SW 1271 (cell line): ENCODE measurements at regions not wholly inside any gene's neighbourhood (a gene's known extent, or its start where the extent isn't known, plus 50 kb on each side); places are given as distances from the start of the nearest gene placed in this dataset.

ENCODE experiments used
- DNase-seq, 2 experiments: peaks; one replicate each; lab custom pipeline; 2025; lab: John Stamatoyannopoulos, UW

GRCh38 chr19:16000024-16000663, 51.3 kb downstream of the OR10H4 start:
- no peak for DNase-seq

DNA sequence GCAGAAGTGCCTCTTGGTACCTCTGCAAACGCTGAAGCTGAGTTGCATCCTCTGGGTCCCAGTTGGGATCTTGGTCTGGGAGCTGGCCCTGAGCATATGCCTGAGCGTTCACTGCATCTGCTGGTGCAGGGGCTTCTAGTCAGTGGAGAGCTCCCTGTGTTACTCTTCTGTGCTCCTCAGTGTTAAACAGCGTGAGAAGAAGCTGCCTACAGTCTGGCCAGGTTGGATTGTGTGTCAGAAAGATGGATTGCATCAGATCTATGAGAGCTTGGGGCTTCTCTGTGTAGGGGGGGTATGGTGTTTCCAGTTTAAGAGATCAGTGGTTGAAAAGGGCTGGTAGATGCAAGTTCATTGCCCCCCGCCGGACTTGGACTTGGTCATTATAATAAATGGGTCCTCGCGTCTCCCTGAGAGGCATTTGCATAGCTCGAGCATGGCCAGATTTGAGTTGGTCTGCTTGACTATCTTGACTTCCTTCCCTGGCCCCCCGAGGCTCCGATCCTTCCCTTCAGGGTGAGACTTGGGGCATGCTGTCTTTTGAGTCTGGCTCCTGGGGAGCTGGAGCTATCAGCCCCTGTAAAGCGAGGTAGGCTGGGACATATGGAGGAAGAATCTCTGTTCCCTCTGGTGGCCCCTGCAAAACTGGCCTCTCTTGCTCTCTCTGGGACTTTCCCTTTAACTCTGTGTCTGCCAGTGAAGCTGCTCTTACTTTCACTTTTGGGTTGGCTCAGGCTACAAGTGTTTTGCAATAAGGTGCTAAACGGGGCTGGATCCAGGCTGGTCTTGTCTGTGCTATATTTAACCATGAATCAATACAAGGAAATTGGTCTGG, 52.9 kb downstream of the OR10H4 start:
- no peak for DNase-seq

- no peak for DNase-seq
Measured at GRCh38 chr19:16002406-16003384, 53.9 kb downstream of the OR10H4 start.

GRCh38 chr19:16003391-16003790, 54.6 kb downstream of the OR10H4 start:
- DNase-seq: no peak

GRCh38 chr19:16005925-16006324, 57.1 kb downstream of the OR10H4 start:
- DNase-seq: no peak

- DNase-seq: no peak
Measured at GRCh38 chr19:16012552-16012951, 63.7 kb upstream of the TPM4 start.

DNA sequence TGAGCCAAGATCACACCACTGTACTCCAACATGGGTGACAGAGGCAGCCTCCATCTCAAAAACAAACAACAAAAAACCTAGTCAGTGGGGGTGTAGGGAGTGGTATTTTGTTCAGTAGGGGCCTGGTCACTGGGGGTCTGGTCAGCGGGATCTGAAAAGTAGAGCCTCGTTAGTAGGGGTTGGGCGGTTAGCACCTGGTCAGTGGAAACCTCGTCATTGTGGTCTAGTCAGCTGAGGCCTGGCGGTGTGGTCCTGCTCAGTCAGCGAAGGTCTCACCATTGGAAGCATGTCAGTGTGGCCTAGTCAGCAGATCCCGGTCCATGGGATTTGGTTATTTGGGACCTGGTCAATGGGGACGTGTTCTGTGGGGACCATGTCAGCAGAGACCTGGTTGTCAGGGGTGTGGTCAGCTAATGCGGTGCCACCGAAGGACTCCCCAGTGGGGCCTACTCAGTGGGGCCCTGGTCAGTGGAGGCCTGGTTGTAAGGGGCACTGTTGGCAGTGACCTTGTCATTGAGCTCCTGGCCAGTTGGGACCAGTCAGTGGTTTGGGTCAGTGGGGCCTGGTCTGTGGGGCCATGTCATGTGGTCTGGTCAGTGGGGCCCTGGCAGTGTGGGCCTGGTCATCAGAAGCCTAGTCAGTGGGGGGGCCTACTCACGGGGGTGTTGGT, 63.0 kb upstream of the TPM4 start:
- DNase-seq: no peak

GRCh38 chr19:16013851-16014840, 62.1 kb upstream of the TPM4 start:
- no peak for DNase-seq

- DNase-seq: no peak
Measured at GRCh38 chr19:16014923-16015804, 61.1 kb upstream of the TPM4 start.

DNA sequence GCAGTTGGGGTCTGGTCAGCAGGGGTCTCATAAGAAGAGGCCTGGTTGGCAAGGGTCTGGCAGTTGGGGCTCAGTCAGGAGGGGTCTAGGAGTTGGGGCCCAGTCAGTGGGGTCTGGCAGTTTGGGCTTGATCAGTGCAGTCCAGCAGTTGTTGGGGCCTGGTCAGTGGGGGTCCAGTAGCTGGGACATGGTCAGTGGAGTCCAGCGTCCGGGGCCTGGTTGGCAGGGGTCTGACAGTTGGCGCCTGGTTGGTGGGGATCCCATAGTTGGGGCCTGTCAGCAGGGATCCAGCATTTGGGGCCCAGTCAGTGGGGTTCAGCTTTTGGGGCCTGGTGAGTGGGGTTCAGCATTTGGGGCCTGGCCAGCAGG, 60.5 kb upstream of the TPM4 start:
- DNase-seq: no peak

DNA sequence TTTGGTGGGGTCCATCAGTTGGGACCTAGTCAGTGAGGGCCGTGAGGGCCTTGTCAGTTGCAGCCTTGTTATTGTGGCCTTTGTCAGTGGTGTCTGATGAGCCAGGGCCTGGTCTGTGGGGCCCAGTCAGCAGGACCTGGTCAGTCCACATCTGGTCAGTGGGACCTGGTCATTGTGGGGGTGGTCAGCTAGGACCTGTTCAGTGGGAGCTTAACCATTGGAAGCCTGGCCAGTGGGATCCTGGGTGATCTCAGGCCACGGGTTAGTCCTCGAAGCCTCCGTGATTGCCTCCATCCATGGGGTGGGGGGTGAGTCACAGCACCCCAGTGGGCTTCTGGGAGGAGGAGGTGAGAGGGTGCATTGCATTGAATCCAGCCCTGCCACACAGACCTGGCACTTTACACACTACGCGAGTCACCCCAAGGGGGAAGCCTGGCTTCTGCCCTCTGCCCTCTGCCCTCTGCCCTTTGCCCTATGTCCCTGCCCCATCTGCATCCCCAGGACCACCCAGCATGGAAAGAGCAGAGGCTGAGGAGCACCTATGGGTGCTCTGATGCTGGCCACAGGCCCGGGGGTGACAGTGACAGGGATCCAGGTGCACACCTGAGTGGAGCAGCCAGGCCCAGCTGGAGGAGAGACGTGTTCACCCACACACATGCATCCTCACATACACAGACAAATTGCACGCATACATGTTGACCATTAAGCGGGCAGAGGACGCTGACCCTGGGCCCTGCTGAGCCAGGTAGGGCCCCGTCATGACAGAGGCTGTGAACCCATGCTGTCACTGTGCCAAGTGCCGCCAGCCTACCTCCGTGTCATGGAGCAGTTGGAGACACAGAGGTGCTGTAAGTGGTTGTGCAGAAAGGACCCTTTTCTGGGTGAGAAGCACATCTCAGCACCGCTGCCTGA, 59.8 kb upstream of the TPM4 start:
- no peak for DNase-seq

- DNase-seq: no peak
Measured at GRCh38 chr19:16017138-16017490, 59.2 kb upstream of the TPM4 start.

DNA sequence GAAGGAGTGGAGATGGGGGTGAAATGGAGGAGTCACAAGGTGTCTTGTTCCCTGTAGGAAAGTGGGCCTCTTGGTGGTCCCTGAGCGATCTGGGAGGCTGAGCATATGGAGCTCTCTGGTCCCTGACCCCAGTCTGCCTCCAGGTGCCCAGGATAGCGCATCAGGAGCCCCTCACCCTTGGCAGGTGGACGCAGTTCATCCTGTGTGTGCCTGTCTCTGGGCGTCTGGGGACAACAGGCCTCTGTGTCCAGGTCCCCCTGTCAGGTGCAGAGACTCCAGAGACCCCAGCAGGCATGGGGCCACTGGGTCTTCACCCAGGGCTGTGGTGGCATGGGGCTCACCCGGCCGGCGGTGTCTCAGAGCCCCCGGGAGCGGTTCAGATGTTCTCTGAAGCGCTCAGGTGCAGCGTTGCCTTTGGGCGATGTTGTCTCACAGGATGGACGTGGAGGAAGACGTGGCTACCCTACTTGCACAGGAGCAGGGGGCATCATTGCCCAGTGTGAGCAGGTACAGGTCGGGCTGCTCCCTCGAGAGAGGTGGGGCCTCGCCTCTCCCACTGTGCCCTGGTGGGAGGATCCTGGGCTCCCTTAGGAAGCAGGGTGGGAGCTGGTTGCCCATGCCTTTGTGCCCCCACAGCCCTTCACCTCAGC, 58.1 kb upstream of the TPM4 start:
- no peak for DNase-seq

DNA sequence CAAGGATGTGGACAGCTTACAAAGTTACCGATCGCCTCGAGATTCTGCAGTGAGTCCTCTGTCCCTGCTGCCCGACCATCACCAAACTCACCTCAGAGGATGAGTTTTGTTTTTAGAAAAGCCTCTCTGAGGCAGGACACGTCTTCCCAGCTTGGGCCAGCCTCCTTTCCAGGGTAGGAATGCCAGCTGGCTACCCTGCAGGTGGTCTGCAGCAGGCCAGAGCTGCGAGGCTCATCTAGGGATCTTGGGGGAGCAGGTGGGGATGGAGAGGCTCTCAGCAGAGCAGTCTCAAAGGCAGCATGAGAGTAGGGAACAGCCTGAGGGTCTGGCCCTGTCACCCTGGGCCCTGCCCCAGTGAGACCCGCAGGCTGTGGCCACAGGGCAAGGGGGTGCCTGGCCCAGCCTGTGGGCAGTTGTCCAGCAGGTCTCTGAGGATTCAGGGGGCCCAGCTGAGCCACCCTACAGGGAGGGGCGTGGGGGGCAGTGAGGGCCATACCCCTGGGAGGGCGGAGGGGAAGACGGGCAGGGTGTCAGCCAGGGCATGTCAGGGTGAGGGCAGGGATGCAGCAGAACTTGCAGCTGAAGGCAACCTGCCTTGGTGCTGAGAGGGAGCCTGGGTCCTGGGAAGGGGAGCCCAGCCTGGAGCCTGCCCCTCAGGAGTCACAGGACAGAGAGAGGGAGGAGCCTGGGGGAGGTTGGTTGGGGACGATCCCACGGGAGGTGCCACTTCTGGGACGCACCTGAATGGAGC, 57.3 kb upstream of the TPM4 start:
- no peak for DNase-seq

- DNase-seq: no peak
Measured at GRCh38 chr19:16019691-16020448, 56.4 kb upstream of the TPM4 start.

DNA sequence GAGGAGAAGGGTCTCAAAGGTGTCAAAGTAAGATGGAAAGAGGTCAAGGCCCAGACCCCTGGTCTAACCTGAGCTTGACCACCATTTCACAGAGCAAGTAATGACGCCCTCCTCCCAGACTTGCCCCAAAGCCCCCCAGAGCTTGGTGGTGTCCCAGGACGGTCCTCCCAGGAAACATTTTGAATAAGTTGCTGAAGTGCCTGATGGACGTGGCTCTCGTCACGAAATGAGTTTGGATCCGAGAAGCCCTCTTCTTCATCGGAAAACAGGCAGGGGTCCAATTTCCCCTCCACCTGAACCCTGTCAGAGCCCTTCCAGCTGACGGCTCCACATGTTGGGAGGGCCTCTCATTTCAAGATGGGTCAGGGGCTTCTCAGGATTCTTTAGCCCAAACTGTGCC, 54.5 kb upstream of the TPM4 start:
- DNase-seq: no peak

DNA sequence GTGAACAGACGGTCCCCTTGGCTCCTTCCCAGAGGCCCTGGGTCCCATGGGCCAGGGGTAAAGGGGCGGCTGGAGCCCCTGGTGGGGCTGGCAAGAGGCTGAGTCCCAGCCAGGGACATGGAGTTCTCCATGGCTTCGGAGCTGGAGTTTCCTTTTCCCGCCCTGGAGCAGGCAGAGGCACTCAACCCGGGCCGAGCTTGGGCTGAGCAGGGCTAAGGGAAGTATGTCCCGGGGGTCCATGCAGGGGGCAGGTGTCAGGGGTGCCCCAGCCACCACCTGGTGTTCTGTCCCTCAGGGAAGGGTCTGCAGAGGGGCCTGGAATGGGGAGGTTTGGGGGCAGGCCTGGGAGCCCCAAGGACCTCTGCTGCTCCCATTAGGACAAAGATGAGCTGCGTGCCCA, 54.0 kb upstream of the TPM4 start:
- no peak for DNase-seq
